ENCODE measurements at regions not wholly inside any gene's neighbourhood (a gene's known extent, or its start where the extent isn't known, plus 50 kb on each side); places are given as distances from the start of the nearest gene placed in this dataset.

DNA sequence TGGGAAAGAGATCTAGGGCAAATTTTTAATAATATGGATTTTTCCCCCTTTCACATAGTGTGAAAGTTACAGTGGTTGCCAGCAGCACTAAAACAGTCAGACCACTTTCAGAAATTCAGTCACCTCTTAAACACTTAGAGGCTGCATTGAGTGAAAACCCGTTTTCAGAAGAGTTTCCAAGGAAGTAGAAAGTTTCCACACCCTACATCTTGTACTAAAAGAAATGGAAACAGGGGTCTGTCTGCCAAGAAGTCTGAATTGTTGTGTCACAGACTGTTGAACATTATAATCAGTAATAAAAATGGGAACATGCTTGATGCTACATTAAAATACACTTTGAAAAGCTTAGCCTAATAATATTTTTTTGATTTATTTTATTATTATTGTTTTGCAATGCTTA lies 278.9 kb upstream of the KCNJ16 start:
- H3K36me3 ChIP-seq (ENCODE audit: insufficient read depth, low read length): no peaks in the 10 kb centered on the region
- H3K4me1 ChIP-seq (ENCODE audit: insufficient read depth, low read length): no peaks in the 10 kb centered on the region
- ChIA-PET CTCF (ENCODE audit: partially characterized antibody) (no interaction called here), POLR2A (ENCODE audit: partially characterized antibody) (no interaction called here)
- no peak overlapping the region for H3K27ac ChIP-seq (ENCODE audit: low read depth, low read length)
- no peak overlapping the region for H3K4me3 Mint-ChIP-seq
- peaks cover 0 to 2% of the 10 kb centered on the region in 2 donors for H3K27me3 Mint-ChIP-seq
- H3K9me3 Mint-ChIP-seq: peaks cover 2 to 17% (median 5%) of the 10 kb centered on the region in 8 donors
- no peaks in the 10 kb centered on the region for H3K9me3 ChIP-seq (ENCODE audit: control insufficient read depth in 1 of 2, low read length in 2 of 2)
- intact Hi-C loops (cut with micrococcal nuclease): no loop called here
- no peaks in the 10 kb centered on the region for H3K36me3 Mint-ChIP-seq
- no peak for DNase-seq
- no peaks in the 10 kb centered on the region for H3K27me3 ChIP-seq (ENCODE audit: insufficient read depth, low read length)
- H3K4me1 Mint-ChIP-seq: no peaks in the 10 kb centered on the region
- H3K27ac Mint-ChIP-seq: no peak overlapping the region
- H3K4me3 ChIP-seq (ENCODE audit: low read length in 2 of 2): no peak overlapping the region

DNA sequence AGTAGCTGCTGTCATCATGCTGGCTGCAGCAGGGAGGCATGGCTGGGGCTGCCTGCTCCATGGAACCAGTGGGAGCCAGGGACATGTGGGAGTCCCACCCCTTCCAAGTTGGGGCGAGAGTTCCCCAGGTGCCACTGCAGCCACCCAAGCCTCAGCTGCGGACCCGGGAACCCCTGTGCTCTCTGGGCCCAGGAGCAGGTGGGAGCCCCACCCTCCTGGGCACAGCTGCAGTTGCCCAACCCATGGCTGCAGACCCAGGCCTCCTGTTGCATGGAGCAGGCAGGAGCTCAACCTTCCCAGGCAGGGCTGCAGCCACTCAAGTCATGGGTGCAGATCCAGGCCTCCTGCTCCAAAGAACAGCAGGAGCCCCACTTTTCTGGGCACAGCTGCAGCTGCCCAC lies 274.2 kb upstream of the KCNJ16 start:
- H3K27ac ChIP-seq (ENCODE audit: low read depth, low read length): no peak overlapping the region
- ChIA-PET CTCF (ENCODE audit: partially characterized antibody) (no interaction called here), POLR2A (ENCODE audit: partially characterized antibody) (no interaction called here)
- peaks cover 0 to 2% (median 0%) of the 10 kb centered on the region in 4 donors for H3K4me1 Mint-ChIP-seq
- no peaks in the 10 kb centered on the region for H3K4me1 ChIP-seq (ENCODE audit: insufficient read depth, low read length)
- no peak overlapping the region for H3K27ac Mint-ChIP-seq
- H3K9me3 ChIP-seq (ENCODE audit: control insufficient read depth in 1 of 2, low read length in 2 of 2): no peaks in the 10 kb centered on the region
- no peak for DNase-seq
- no peaks in the 10 kb centered on the region for H3K36me3 ChIP-seq (ENCODE audit: insufficient read depth, low read length)
- H3K27me3 ChIP-seq (ENCODE audit: insufficient read depth, low read length): no peaks in the 10 kb centered on the region
- intact Hi-C loops (cut with micrococcal nuclease): no loop called here
- H3K4me3 Mint-ChIP-seq: no peak overlapping the region
- no peak overlapping the region for H3K4me3 ChIP-seq (ENCODE audit: low read length in 2 of 2)
- H3K36me3 Mint-ChIP-seq: no peaks in the 10 kb centered on the region
- peaks cover 0 to 2% of the 10 kb centered on the region in 2 donors for H3K27me3 Mint-ChIP-seq
- H3K9me3 Mint-ChIP-seq: peaks cover 0 to 13% (median 4%) of the 10 kb centered on the region in 8 donors

GRCh38 chr17:69801368-69801767 lies 273.7 kb upstream of the KCNJ16 start:
- intact Hi-C loops (cut with micrococcal nuclease): no loop called here
- no peak for DNase-seq
- no peaks in the 10 kb centered on the region for H3K27me3 ChIP-seq (ENCODE audit: insufficient read depth, low read length)
- H3K9me3 Mint-ChIP-seq: peaks cover 0 to 13% (median 4%) of the 10 kb centered on the region in 8 donors
- ChIA-PET CTCF (ENCODE audit: partially characterized antibody) (no interaction called here), POLR2A (ENCODE audit: partially characterized antibody) (no interaction called here)
- no peak overlapping the region for H3K4me3 ChIP-seq (ENCODE audit: low read length in 2 of 2)
- peaks cover 0 to 2% (median 0%) of the 10 kb centered on the region in 4 donors for H3K4me1 Mint-ChIP-seq
- H3K4me3 Mint-ChIP-seq: no peak overlapping the region
- H3K4me1 ChIP-seq (ENCODE audit: insufficient read depth, low read length): no peaks in the 10 kb centered on the region
- no peak overlapping the region for H3K27ac Mint-ChIP-seq
- peaks cover 0 to 2% of the 10 kb centered on the region in 2 donors for H3K27me3 Mint-ChIP-seq
- H3K36me3 Mint-ChIP-seq: no peaks in the 10 kb centered on the region
- H3K36me3 ChIP-seq (ENCODE audit: insufficient read depth, low read length): no peaks in the 10 kb centered on the region
- no peaks in the 10 kb centered on the region for H3K9me3 ChIP-seq (ENCODE audit: control insufficient read depth in 1 of 2, low read length in 2 of 2)
- no peak overlapping the region for H3K27ac ChIP-seq (ENCODE audit: low read depth, low read length)

DNA sequence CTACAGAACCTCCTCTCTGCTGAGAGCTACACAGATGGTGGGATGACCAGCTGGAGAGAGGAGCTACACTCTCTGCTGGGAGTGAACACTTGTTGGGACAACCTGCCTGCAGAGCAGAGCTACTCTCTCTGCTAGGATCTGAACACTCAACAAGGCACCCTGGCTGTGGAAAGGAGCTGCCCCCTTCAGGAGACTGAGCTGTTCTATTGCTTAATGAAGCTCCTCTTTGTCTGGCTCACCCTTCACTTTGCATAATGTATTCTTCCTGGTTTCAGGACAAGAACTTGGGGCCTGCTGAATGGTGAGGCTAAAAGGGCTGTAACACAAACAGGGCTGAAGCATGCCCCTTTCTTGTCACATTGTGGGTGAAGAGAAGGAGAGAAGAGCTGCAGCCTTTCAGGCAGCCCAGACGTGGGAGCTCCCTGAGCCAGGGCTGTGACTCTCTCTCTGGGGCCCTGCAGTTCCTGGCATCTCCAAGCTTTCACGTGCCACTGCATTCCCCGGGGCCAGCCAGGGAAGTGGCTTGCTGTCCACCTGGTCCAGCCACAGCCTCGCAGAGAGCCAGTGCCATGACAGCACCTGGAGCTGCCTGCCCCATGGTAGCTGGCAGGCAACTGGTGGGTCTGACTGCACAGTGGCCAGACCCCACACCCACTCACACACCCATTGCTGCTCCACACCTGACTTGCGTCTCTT lies 272.8 kb upstream of the KCNJ16 start:
- Mint-ChIP-seq H3K36me3 (no peaks in the 10 kb centered on the region), H3K4me1 (peaks cover 0 to 2% (median 0%) of the 10 kb centered on the region in 4 donors), H3K27me3 (peaks cover 0 to 2% of the 10 kb centered on the region in 2 donors), H3K9me3 (peaks cover 0 to 13% (median 4%) of the 10 kb centered on the region in 8 donors), H3K27ac (no peak overlapping the region), H3K4me3 (no peak overlapping the region)
- Histone ChIP-seq H3K36me3 (ENCODE audit: insufficient read depth, low read length) (no peaks in the 10 kb centered on the region), H3K27ac (ENCODE audit: low read depth, low read length) (no peak overlapping the region), H3K9me3 (ENCODE audit: control insufficient read depth in 1 of 2, low read length in 2 of 2) (no peaks in the 10 kb centered on the region), H3K4me1 (ENCODE audit: insufficient read depth, low read length) (no peaks in the 10 kb centered on the region), H3K27me3 (ENCODE audit: insufficient read depth, low read length) (no peaks in the 10 kb centered on the region), H3K4me3 (ENCODE audit: low read length in 2 of 2) (no peak overlapping the region)
- POLR2A ChIA-PET (ENCODE audit: partially characterized antibody): no interaction called here
- DNase-seq: no peak
- CTCF ChIA-PET (ENCODE audit: partially characterized antibody): no interaction called here
- intact Hi-C loops (cut with micrococcal nuclease): no loop called here

GRCh38 chr17:69809331-69809730 lies 265.7 kb upstream of the KCNJ16 start:
- ChIA-PET CTCF (ENCODE audit: partially characterized antibody) (no interaction called here), POLR2A (ENCODE audit: partially characterized antibody) (no interaction called here)
- intact Hi-C loops (cut with micrococcal nuclease): no loop called here
- no peaks in the 10 kb centered on the region for H3K4me1 Mint-ChIP-seq
- Histone ChIP-seq H3K36me3 (ENCODE audit: insufficient read depth, low read length) (no peaks in the 10 kb centered on the region), H3K9me3 (ENCODE audit: control insufficient read depth in 1 of 2, low read length in 2 of 2) (no peaks in the 10 kb centered on the region), H3K4me3 (ENCODE audit: low read length in 2 of 2) (no peak overlapping the region), H3K27ac (ENCODE audit: low read depth, low read length) (no peak overlapping the region), H3K4me1 (ENCODE audit: insufficient read depth, low read length) (no peaks in the 10 kb centered on the region), H3K27me3 (ENCODE audit: insufficient read depth, low read length) (no peaks in the 10 kb centered on the region)
- no peaks in the 10 kb centered on the region for H3K27me3 Mint-ChIP-seq
- H3K4me3 Mint-ChIP-seq: no peak overlapping the region
- no peak for DNase-seq
- peaks cover 0 to 2% (median 0%) of the 10 kb centered on the region in 8 donors for H3K9me3 Mint-ChIP-seq
- H3K27ac Mint-ChIP-seq: no peak overlapping the region
- H3K36me3 Mint-ChIP-seq: no peaks in the 10 kb centered on the region

- no peak overlapping the region for H3K4me3 Mint-ChIP-seq
- Histone ChIP-seq H3K27me3 (ENCODE audit: insufficient read depth, low read length) (no peaks in the 10 kb centered on the region), H3K4me1 (ENCODE audit: insufficient read depth, low read length) (no peaks in the 10 kb centered on the region), H3K27ac (ENCODE audit: low read depth, low read length) (no peak overlapping the region), H3K9me3 (ENCODE audit: control insufficient read depth in 1 of 2, low read length in 2 of 2) (no peaks in the 10 kb centered on the region), H3K4me3 (ENCODE audit: low read length in 2 of 2) (no peak overlapping the region), H3K36me3 (ENCODE audit: insufficient read depth, low read length) (no peaks in the 10 kb centered on the region)
- no peaks in the 10 kb centered on the region for H3K4me1 Mint-ChIP-seq
- CTCF ChIA-PET (ENCODE audit: partially characterized antibody): no interaction called here
- no peaks in the 10 kb centered on the region for H3K36me3 Mint-ChIP-seq
- no peak overlapping the region for H3K27ac Mint-ChIP-seq
- no peak for DNase-seq
- POLR2A ChIA-PET (ENCODE audit: partially characterized antibody): no interaction called here
- intact Hi-C loops (cut with micrococcal nuclease): no loop called here
- H3K9me3 Mint-ChIP-seq: peaks cover 0 to 2% (median 0%) of the 10 kb centered on the region in 8 donors
- no peaks in the 10 kb centered on the region for H3K27me3 Mint-ChIP-seq
These were observed 264.6 kb upstream of the KCNJ16 start for GRCh38 chr17:69810326-69810965.

DNA sequence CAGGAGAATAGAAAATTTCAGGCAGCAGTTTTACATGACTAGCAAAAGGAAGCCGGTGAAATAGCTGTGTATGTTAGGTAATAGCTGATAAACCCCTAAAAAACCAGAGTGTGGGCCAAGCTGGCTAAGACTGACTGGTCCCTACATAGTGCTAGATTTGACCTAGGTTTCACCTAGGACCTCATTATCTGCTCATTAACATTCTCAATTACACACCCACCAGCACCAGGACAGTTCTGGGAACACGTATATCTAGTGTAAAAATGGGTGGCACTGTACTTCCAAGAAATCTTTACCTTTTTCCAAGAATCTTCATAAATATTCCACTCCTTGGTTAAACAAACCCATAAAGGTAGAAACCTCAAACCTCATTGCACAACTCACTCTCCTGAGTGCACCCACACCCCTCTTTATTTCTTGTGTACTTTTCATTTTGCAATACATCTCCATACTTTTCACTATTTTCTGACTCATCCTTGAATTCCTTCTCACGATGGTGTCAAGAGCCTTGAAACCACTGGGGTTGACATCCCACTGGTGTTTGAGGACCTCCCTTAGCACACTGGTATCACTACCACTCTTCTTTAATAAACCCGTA lies 262.7 kb upstream of the KCNJ16 start:
- POLR2A ChIA-PET (ENCODE audit: partially characterized antibody): no interaction called here
- no peak overlapping the region for H3K27ac Mint-ChIP-seq
- H3K9me3 Mint-ChIP-seq: peaks cover 0 to 2% (median 0%) of the 10 kb centered on the region in 8 donors
- Histone ChIP-seq H3K4me1 (ENCODE audit: insufficient read depth, low read length) (no peaks in the 10 kb centered on the region), H3K36me3 (ENCODE audit: insufficient read depth, low read length) (no peaks in the 10 kb centered on the region), H3K4me3 (ENCODE audit: low read length in 2 of 2) (no peak overlapping the region), H3K9me3 (ENCODE audit: control insufficient read depth in 1 of 2, low read length in 2 of 2) (no peaks in the 10 kb centered on the region), H3K27me3 (ENCODE audit: insufficient read depth, low read length) (no peaks in the 10 kb centered on the region), H3K27ac (ENCODE audit: low read depth, low read length) (no peak overlapping the region)
- no peak for DNase-seq
- CTCF ChIA-PET (ENCODE audit: partially characterized antibody): no interaction called here
- H3K4me3 Mint-ChIP-seq: no peak overlapping the region
- intact Hi-C loops (cut with micrococcal nuclease): no loop called here
- no peaks in the 10 kb centered on the region for H3K36me3 Mint-ChIP-seq
- no peaks in the 10 kb centered on the region for H3K4me1 Mint-ChIP-seq
- H3K27me3 Mint-ChIP-seq: no peaks in the 10 kb centered on the region
